GM12875 (cell line): ENCODE measurements at regions not wholly inside any gene's neighbourhood (a gene's known extent, or its start where the extent isn't known, plus 50 kb on each side); places are given as distances from the start of the nearest gene placed in this dataset.

Experiments
- H3K4me3 ChIP-seq: one replicate; pipeline ENCODE4 v1.5.1; 2011; ENCODE audit warnings: low read depth, low read length, control low read depth
- TF ChIP-seq, protein P1 (sequence below): IDR thresholded peaks from 2 replicates; pipeline ENCODE4 v1.5.1; 2011; ENCODE audit warnings: low read depth, mild to moderate bottlenecking, control low read depth, inconsistent platforms, low read length, moderate library complexity, borderline replicate concordance; ENCODE audit not compliant: insufficient read depth

DNA sequence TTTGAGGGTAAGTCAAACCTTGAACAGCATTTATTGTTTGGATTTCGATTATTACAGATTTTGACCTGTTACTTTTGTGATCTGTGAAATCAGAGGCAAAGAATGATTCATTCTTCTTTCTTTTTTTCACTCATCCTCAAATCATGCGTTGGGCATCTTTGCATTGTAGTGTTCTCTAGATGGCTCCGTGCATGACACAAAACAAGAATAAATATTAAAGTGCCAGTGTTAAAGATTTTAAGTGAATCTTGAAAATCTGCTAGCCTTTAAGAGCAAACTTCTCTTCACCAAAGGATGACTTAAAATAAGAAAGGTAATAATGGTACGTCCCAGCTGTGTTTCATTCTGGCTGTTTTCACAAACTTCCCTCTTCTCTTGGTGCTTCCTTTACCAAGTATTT, 361.9 kb upstream of the SMARCA2 start:
- TF ChIP-seq, protein P1, sequence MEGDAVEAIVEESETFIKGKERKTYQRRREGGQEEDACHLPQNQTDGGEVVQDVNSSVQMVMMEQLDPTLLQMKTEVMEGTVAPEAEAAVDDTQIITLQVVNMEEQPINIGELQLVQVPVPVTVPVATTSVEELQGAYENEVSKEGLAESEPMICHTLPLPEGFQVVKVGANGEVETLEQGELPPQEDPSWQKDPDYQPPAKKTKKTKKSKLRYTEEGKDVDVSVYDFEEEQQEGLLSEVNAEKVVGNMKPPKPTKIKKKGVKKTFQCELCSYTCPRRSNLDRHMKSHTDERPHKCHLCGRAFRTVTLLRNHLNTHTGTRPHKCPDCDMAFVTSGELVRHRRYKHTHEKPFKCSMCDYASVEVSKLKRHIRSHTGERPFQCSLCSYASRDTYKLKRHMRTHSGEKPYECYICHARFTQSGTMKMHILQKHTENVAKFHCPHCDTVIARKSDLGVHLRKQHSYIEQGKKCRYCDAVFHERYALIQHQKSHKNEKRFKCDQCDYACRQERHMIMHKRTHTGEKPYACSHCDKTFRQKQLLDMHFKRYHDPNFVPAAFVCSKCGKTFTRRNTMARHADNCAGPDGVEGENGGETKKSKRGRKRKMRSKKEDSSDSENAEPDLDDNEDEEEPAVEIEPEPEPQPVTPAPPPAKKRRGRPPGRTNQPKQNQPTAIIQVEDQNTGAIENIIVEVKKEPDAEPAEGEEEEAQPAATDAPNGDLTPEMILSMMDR, result no peak
- H3K4me3 ChIP-seq, result no peak overlapping the region

DNA sequence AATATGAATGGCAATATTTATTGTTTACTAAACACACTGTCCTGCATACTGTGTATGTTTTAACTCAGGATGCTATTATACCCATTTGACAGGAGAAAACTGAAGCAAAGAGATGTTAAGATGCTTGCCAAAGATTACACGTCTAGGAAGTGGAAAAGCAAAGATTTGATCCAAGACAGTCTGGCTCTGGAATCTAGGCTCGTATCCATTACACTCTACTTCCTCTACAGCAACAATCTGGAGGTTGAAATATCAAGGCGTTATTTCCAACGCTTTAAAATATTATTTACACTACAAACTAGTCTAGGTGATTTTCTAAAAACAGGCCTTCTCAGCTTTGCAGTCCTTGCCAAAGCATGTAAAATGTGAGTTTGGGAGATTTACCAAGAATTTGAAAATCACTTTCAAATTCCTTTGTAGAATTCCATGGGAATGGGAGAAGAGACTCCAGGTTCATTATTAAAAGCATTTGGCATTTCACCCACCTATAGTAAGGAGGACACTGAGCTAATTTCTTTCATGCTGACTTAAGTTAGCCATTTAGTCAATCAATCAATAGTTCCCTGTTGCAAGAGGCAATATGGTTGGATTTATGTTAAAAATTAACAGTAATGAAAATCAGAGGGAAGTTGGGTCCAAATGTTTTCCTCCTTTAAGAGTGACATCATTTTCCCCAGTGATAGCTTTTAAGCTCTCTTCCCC, 356.3 kb upstream of the SMARCA2 start:
- TF ChIP-seq, protein P1, result no peak

DNA sequence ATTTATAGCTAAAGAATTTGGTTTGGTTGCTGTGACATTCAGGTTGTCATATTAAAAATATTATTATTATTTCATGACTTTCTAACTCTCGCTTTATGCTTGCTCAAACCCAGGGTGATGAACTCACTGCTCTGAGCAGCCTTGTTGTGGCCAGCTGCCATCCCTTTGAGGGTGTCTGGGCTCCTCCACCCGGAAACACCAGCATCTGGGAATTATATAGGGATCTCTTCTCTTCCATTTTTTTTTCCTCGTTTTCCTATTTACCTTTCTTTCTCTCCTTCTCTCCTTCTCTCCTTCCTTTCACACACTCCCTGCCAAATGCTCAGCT, 355.8 kb upstream of the SMARCA2 start:
- TF ChIP-seq, protein P1, result no peak
- no peak overlapping the region for H3K4me3 ChIP-seq

More for the DNA sequence above, 356.3 kb upstream of the SMARCA2 start:
- H3K4me3 ChIP-seq, result no peak overlapping the region

DNA sequence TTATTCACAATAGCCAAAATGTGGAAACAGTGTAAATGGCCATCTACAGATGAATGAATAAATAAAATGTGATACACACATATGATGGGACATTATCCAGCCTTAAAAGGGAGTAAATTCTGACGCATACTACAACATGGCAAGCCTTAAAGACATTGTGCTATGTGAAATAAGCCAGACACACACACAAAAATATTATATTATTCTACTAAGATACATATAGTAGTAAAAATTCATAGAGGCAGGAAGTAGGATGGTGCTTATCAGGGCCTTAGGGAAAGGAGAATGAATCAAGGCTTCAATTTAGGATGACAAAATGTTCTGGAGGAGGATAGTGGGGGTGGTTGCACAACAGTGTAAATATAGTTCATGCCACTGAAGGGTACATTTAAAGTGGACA, 346.7 kb upstream of the SMARCA2 start:
- H3K4me3 ChIP-seq, result no peak overlapping the region
- TF ChIP-seq, protein P1, result no peak

DNA sequence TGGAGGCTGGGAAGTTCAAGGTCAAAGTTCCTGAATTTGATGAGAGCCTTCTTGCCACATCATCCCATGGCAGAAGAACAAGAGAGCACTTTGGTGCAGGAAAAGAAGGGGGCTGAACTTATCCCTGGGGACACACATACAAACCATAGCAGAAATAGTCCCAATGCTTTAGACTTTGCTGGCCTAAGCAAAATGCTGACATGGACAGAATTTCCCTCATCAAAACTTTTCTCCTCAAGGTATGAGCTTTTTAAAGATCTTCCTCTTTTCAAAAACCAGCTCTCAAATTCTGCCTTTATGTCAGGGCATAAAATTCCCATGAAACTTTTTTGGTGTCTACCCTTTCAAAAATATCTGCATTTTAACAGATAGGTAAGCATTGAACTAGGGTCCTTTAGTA, 341.8 kb upstream of the SMARCA2 start:
- TF ChIP-seq, protein P1, result no peak

DNA sequence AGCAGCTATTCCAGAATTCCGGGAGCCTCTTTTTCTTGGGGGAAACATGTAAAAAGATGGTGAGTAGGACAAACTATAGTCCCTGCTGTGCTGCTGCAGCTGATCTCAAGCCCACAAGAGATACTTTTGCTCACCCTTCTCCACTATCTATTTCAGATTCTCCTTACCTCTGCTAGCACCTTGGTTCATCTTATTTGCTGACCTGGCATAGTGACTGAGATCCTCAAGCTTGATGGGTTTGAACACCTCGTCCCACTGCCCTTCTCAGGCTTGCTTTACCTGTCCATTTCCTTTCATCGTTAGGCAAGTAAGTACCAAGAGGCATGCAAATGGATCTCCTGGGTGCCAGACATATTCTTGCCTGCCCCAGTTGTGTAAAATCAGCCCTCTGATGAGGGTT, 338.4 kb upstream of the SMARCA2 start:
- TF ChIP-seq, protein P1, result no peak
- H3K4me3 ChIP-seq, result no peak overlapping the region

More for the DNA sequence above, 341.8 kb upstream of the SMARCA2 start:
- no peak overlapping the region for H3K4me3 ChIP-seq

DNA sequence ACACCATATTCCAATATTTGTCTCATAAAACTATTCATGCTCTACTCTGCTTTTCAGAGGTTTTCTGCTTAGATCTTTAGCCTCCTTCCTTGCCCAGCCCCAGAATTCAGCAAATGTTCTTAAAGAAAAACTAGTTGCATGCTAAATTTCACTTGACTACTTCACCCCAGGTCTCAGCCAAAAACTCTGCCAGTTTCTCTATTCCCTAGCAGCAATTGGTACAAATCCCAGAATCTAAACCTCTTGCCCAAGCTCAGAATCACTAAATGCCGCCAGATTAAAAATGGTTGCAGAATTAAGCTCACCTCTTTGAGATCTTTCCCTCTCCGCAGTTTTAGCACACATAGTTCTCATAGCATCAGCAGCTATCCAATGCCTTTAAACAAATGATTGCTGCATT, 331.2 kb upstream of the SMARCA2 start:
- H3K4me3 ChIP-seq, result no peak overlapping the region
- TF ChIP-seq, protein P1, result no peak
